ENCODE measurements at regions not wholly inside any gene's neighbourhood (a gene's known extent, or its start where the extent isn't known, plus 50 kb on each side); places are given as distances from the start of the nearest gene placed in this dataset.

DNA sequence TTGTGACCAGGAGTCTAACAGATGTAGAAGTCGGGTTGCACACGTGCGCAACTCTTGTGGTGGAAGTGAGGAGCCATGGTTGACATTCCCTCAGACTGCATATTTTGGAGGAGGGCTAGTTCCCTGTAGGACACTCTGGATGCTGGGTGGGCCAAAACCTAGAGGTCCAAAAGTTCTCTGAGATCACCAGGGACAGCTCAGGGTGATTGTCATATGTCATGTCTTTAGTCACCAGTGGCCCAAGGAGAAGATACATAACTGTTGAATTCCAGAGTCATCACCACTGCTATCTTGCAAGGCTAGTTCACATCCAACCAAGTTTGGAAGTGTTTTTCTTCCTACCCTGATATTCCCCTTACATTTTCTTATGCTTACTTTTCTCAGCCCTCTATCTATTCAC lies 95.2 kb upstream of the C3orf80 start:
- Histone ChIP-seq H3K79me2 (ENCODE audit: insufficient read depth, low read length) (no peaks in the 10 kb centered on the region), H3K23me2 (ENCODE audit: insufficient read length, low read depth, low read length, poor library complexity, severe bottlenecking) (no peaks in the 10 kb centered on the region), H4K8ac (replicated peaks; ENCODE audit: insufficient read length, low read depth, low read length) (no peak overlapping the region), H3T11ph (ENCODE audit: low read length) (no peak overlapping the region), H3K79me1 (ENCODE audit: insufficient read depth, low read depth, low read length, poor library complexity, severe bottlenecking) (no peaks in the 10 kb centered on the region), H3K4me1 (ENCODE audit: insufficient read depth, low read length) (no peaks in the 10 kb centered on the region), H3K23ac (ENCODE audit: insufficient read length, low read depth, low read length) (no peak overlapping the region), H4K91ac (ENCODE audit: insufficient read length, low read depth, low read length) (no peak overlapping the region), H4K20me1 (ENCODE audit: control insufficient read depth, insufficient read depth, insufficient read length) (no peaks in the 10 kb centered on the region), H2BK120ac (ENCODE audit: low read depth, low read length, poor library complexity, severe bottlenecking) (no peak overlapping the region), H3K56ac (ENCODE audit: insufficient read length, low read depth, low read length) (no peak overlapping the region), H3K18ac (ENCODE audit: insufficient read length, low read depth, low read length) (no peak overlapping the region), H3K9me3 (ENCODE audit: control insufficient read depth, low read depth, low read length) (no peaks in the 10 kb centered on the region), H3K27me3 (ENCODE audit: insufficient read depth, low read length) (no peaks in the 10 kb centered on the region; the same call in 1 of the 2 replicates), H2BK15ac (ENCODE audit: low read depth, low read length) (no peak overlapping the region), H3K4ac (ENCODE audit: low read depth, low read length) (no peak overlapping the region), H3K9ac (ENCODE audit: extremely low read depth, insufficient read length, low read length) (no peak overlapping the region), H2BK20ac (ENCODE audit: low read depth, low read length, poor library complexity, severe bottlenecking) (no peak overlapping the region), H2AK5ac (ENCODE audit: insufficient read length, low read length) (no peak overlapping the region), H4K5ac (ENCODE audit: insufficient read length, low read depth, low read length) (no peak overlapping the region), H2BK5ac (ENCODE audit: insufficient read length, low read length) (no peak overlapping the region), H3K14ac (ENCODE audit: insufficient read depth, low read length) (no peak overlapping the region), H2BK12ac (ENCODE audit: insufficient read length, low read depth, low read length) (no peak overlapping the region), H3K27ac (ENCODE audit: insufficient read length, low read depth, low read length) (no peak overlapping the region), H3K4me2 (ENCODE audit: insufficient read depth, insufficient read length, low read length) (no peak overlapping the region), H2AFZ (ENCODE audit: low read length) (no peak overlapping the region)
- Mint-ChIP-seq H3K4me1 (peaks cover 7% of the 10 kb centered on the region in 2 experiments), H3K4me3 (no peak overlapping the region), H3K27ac (no peak overlapping the region), H3K36me3 (ENCODE audit: insufficient read depth in 1 of 3, low read depth in 3 of 3) (no peaks in the 10 kb centered on the region), H3K27me3 (ENCODE audit: low read depth) (no peaks in the 10 kb centered on the region), H3K9me3 (no peaks in the 10 kb centered on the region; a peak in 1 of 5 replicates)
- no peak for DNase-seq
- WGBS (ENCODE audit: extremely low coverage, insufficient read length, low lambda C conversion rate): no CpG with 5 or more reads among the region's 3 CpGs
- TF ChIP-seq, protein P1, sequence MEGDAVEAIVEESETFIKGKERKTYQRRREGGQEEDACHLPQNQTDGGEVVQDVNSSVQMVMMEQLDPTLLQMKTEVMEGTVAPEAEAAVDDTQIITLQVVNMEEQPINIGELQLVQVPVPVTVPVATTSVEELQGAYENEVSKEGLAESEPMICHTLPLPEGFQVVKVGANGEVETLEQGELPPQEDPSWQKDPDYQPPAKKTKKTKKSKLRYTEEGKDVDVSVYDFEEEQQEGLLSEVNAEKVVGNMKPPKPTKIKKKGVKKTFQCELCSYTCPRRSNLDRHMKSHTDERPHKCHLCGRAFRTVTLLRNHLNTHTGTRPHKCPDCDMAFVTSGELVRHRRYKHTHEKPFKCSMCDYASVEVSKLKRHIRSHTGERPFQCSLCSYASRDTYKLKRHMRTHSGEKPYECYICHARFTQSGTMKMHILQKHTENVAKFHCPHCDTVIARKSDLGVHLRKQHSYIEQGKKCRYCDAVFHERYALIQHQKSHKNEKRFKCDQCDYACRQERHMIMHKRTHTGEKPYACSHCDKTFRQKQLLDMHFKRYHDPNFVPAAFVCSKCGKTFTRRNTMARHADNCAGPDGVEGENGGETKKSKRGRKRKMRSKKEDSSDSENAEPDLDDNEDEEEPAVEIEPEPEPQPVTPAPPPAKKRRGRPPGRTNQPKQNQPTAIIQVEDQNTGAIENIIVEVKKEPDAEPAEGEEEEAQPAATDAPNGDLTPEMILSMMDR (conservative IDR thresholded peaks at IDR 0.05): no peak
